ENCODE measurements at regions not wholly inside any gene's neighbourhood (a gene's known extent, or its start where the extent isn't known, plus 50 kb on each side); places are given as distances from the start of the nearest gene placed in this dataset.

DNA sequence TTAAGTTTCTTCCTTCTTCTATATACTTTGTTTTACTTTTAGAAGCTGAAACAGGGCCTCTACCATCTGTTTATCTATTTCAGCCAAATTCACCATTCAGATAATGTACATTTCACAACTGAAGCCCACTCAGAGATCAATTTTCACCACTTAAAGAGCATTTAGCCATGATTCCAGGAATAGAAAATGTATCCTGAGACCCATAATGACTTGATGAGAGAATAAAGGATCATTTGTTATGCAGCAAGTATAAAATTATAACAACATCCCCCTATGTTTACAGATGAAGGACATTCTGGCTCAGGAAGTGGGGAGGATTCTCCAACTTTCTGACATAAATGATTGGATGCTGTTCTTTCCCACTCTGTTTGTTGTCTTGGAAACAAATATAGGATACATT is 962.1 kb upstream of the EEF2KMT start:
- H3K27ac ChIP-seq (ENCODE audit: low read depth), result no peak overlapping the region
- ATAC-seq (no peak), DNase-seq (ENCODE audit: low spot score) (no peak)
- H2AFZ ChIP-seq, result no peak overlapping the region
- Mint-ChIP-seq H3K4me1 (no peaks in the 10 kb centered on the region; the same call in 2 of the 3 replicates), H3K36me3 (ENCODE audit: low read depth) (no peaks in the 10 kb centered on the region), H3K27ac (no peak overlapping the region), H3K9me3 (no peaks in the 10 kb centered on the region), H3K27me3 (ENCODE audit: insufficient read depth, low read depth, poor library complexity) (no peaks in the 10 kb centered on the region), H3K4me3 (no peak overlapping the region)
- H3K9me2 ChIP-seq (ENCODE audit: insufficient read depth), result no peaks in the 10 kb centered on the region
- H3K4me1 ChIP-seq (ENCODE audit: insufficient read depth), result no peaks in the 10 kb centered on the region
- no peak overlapping the region for H3K4me3 ChIP-seq
- H3K27me3 ChIP-seq (ENCODE audit: insufficient read depth), result no peaks in the 10 kb centered on the region
- H3F3A ChIP-seq (replicated peaks; ENCODE audit: low read depth), result no peaks in the 10 kb centered on the region
- H3K79me2 ChIP-seq (replicated peaks; ENCODE audit: insufficient read depth), result no peaks in the 10 kb centered on the region
- no peak overlapping the region for H3K4me2 ChIP-seq
- TF ChIP-seq, protein P1, sequence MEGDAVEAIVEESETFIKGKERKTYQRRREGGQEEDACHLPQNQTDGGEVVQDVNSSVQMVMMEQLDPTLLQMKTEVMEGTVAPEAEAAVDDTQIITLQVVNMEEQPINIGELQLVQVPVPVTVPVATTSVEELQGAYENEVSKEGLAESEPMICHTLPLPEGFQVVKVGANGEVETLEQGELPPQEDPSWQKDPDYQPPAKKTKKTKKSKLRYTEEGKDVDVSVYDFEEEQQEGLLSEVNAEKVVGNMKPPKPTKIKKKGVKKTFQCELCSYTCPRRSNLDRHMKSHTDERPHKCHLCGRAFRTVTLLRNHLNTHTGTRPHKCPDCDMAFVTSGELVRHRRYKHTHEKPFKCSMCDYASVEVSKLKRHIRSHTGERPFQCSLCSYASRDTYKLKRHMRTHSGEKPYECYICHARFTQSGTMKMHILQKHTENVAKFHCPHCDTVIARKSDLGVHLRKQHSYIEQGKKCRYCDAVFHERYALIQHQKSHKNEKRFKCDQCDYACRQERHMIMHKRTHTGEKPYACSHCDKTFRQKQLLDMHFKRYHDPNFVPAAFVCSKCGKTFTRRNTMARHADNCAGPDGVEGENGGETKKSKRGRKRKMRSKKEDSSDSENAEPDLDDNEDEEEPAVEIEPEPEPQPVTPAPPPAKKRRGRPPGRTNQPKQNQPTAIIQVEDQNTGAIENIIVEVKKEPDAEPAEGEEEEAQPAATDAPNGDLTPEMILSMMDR (conservative IDR thresholded peaks at IDR 0.05; ENCODE audit: low read depth in 2 of 2), result no peak
- TF ChIP-seq REST (IDR thresholded peaks at IDR 0.05; ENCODE audit: unreplicated experiment) (no peak), ZNF114 (CRISPR knock-in tag; IDR thresholded peaks at IDR 0.05) (no peak), EZH2phosphoT487 (IDR thresholded peaks at IDR 0.05; ENCODE audit: unreplicated experiment) (no peak), NANOG (IDR thresholded peaks at IDR 0.05; ENCODE audit: borderline replicate concordance) (no peak), ZNF331 (CRISPR knock-in tag; IDR thresholded peaks at IDR 0.05; ENCODE audit: low read depth) (no peak), STAT1 (IDR thresholded peaks at IDR 0.05; ENCODE audit: unreplicated experiment) (no peak), ETS1 (IDR thresholded peaks at IDR 0.05) (no peak), JUNB (IDR thresholded peaks at IDR 0.05; ENCODE audit: unreplicated experiment) (no peak), POLR2AphosphoS5 (IDR thresholded peaks at IDR 0.05; ENCODE audit: low read depth) (no peak), CREB1 (CRISPR knock-in tag; IDR thresholded peaks at IDR 0.05; ENCODE audit: low read depth) (no peak), EZH2 (IDR thresholded peaks at IDR 0.05; ENCODE audit: low read depth, unreplicated experiment) (no peak)
- TF ChIP-seq, protein P2, sequence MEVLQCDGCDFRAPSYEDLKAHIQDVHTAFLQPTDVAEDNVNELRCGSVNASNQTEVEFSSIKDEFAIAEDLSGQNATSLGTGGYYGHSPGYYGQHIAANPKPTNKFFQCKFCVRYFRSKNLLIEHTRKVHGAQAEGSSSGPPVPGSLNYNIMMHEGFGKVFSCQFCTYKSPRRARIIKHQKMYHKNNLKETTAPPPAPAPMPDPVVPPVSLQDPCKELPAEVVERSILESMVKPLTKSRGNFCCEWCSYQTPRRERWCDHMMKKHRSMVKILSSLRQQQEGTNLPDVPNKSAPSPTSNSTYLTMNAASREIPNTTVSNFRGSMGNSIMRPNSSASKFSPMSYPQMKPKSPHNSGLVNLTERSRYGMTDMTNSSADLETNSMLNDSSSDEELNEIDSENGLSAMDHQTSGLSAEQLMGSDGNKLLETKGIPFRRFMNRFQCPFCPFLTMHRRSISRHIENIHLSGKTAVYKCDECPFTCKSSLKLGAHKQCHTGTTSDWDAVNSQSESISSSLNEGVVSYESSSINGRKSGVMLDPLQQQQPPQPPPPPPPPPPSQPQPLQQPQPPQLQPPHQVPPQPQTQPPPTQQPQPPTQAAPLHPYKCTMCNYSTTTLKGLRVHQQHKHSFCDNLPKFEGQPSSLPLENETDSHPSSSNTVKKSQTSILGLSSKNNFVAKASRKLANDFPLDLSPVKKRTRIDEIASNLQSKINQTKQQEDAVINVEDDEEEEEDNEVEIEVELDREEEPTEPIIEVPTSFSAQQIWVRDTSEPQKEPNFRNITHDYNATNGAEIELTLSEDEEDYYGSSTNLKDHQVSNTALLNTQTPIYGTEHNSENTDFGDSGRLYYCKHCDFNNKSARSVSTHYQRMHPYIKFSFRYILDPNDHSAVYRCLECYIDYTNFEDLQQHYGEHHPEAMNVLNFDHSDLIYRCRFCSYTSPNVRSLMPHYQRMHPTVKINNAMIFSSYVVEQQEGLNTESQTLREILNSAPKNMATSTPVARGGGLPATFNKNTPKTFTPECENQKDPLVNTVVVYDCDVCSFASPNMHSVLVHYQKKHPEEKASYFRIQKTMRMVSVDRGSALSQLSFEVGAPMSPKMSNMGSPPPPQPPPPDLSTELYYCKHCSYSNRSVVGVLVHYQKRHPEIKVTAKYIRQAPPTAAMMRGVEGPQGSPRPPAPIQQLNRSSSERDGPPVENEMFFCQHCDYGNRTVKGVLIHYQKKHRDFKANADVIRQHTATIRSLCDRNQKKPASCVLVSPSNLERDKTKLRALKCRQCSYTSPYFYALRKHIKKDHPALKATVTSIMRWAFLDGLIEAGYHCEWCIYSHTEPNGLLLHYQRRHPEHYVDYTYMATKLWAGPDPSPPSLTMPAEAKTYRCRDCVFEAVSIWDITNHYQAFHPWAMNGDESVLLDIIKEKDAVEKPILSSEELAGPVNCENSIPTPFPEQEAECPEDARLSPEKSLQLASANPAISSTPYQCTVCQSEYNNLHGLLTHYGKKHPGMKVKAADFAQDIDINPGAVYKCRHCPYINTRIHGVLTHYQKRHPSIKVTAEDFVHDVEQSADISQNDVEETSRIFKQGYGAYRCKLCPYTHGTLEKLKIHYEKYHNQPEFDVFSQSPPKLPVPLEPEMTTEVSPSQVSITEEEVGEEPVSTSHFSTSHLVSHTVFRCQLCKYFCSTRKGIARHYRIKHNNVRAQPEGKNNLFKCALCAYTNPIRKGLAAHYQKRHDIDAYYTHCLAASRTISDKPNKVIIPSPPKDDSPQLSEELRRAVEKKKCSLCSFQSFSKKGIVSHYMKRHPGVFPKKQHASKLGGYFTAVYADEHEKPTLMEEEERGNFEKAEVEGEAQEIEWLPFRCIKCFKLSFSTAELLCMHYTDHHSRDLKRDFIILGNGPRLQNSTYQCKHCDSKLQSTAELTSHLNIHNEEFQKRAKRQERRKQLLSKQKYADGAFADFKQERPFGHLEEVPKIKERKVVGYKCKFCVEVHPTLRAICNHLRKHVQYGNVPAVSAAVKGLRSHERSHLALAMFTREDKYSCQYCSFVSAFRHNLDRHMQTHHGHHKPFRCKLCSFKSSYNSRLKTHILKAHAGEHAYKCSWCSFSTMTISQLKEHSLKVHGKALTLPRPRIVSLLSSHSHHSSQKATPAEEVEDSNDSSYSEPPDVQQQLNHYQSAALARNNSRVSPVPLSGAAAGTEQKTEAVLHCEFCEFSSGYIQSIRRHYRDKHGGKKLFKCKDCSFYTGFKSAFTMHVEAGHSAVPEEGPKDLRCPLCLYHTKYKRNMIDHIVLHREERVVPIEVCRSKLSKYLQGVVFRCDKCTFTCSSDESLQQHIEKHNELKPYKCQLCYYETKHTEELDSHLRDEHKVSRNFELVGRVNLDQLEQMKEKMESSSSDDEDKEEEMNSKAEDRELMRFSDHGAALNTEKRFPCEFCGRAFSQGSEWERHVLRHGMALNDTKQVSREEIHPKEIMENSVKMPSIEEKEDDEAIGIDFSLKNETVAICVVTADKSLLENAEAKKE (CRISPR knock-in tag; IDR thresholded peaks at IDR 0.05), result no peak
- H3K36me3 ChIP-seq (ENCODE audit: insufficient read depth), result no peaks in the 10 kb centered on the region
- H4K20me1 ChIP-seq (replicated peaks; ENCODE audit: insufficient read depth), result no peaks in the 10 kb centered on the region
